GM10248 (cell line): ENCODE measurements at regions not wholly inside any gene's neighbourhood (a gene's known extent, or its start where the extent isn't known, plus 50 kb on each side); places are given as distances from the start of the nearest gene placed in this dataset.

Experiments used
- CTCF ChIA-PET: fragments of 300-600 bp; sonication (Branson Sonifier 250); formaldehyde crosslinking; extraction: SDS; loops from one replicate; lab custom pipeline; 2021; ENCODE audit warnings: antibody characterized with exemption; lab: Yijun Ruan, JAX
- POLR2A ChIA-PET: fragments of 350-650 bp; sonication (Branson Sonifier 250); formaldehyde crosslinking; extraction: SDS; loops from one replicate; lab custom pipeline; 2020; ENCODE audit warnings: antibody characterized with exemption; lab: Yijun Ruan, JAX
- DNase-seq: peaks from one replicate; pipeline ENCODE4 v3.0.0; 2012; ENCODE audit errors: extremely low spot score
- TF ChIP-seq, protein P1 (sequence below): IDR thresholded peaks from 2 replicates; pipeline ENCODE4 v1.5.1; 2012; ENCODE audit warnings: mild to moderate bottlenecking, low read depth; ENCODE audit errors: extremely low read depth, missing control alignments, control extremely low read depth

- POLR2A ChIA-PET = no interaction called here
- TF ChIP-seq, protein P1, sequence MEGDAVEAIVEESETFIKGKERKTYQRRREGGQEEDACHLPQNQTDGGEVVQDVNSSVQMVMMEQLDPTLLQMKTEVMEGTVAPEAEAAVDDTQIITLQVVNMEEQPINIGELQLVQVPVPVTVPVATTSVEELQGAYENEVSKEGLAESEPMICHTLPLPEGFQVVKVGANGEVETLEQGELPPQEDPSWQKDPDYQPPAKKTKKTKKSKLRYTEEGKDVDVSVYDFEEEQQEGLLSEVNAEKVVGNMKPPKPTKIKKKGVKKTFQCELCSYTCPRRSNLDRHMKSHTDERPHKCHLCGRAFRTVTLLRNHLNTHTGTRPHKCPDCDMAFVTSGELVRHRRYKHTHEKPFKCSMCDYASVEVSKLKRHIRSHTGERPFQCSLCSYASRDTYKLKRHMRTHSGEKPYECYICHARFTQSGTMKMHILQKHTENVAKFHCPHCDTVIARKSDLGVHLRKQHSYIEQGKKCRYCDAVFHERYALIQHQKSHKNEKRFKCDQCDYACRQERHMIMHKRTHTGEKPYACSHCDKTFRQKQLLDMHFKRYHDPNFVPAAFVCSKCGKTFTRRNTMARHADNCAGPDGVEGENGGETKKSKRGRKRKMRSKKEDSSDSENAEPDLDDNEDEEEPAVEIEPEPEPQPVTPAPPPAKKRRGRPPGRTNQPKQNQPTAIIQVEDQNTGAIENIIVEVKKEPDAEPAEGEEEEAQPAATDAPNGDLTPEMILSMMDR = no peak
- DNase-seq = no peak
- CTCF ChIA-PET = no interaction called here
Measured at GRCh38 chr4:72918362-72918761, 151.2 kb downstream of the COX18 start.

GRCh38 chr4:72911316-72911715 lies 158.2 kb downstream of the COX18 start:
- ChIA-PET POLR2A (no interaction called here), CTCF (interaction anchor here (1.6 kb wide), 1 partner anchor 10 kb away, joined by 4 read pairs; no protein-coding TSS in a partner anchor)

GRCh38 chr4:72909461-72909860 lies 160.1 kb downstream of the COX18 start:
- TF ChIP-seq, protein P1 = no peak
- no peak for DNase-seq

More at GRCh38 chr4:72911316-72911715, 158.2 kb downstream of the COX18 start:
- no peak for DNase-seq
- TF ChIP-seq, protein P1 = no peak

DNA sequence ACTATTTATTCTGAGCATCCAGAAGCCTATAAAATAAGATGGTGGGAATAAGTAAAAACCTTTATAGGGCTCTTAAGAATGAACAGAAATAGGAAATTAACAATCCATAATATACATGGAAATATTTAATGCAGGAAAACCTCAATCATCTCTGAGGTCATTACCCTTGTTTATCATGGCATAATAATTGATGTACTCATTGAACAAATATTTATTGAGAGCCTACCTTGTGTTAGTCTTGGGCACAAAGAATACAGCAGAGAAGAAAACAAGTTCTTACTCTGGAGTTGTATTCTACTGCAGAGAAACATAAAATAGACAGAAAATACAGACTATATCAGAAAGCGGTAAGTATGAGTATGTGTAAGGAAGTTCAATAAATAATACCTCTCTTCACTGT lies 167.2 kb downstream of the COX18 start:
- POLR2A ChIA-PET = no interaction called here
- CTCF ChIA-PET = interaction anchor here (1.0 kb wide), 1 partner anchor 33 kb away, joined by 3 read pairs; no protein-coding TSS in a partner anchor
- DNase-seq = no peak
- TF ChIP-seq, protein P1 = no peak

More at GRCh38 chr4:72909461-72909860, 160.1 kb downstream of the COX18 start:
- POLR2A ChIA-PET = no interaction called here
- CTCF ChIA-PET = no interaction called here

GRCh38 chr4:72901553-72901952 lies 168.0 kb downstream of the COX18 start:
- DNase-seq = no peak
- POLR2A ChIA-PET = no interaction called here
- CTCF ChIA-PET = interaction anchor here (1.4 to 1.5 kb wide), 2 partner anchors 10 kb away, joined by 4 read pairs; no protein-coding TSS in a partner anchor
- TF ChIP-seq, protein P1 = no peak

DNA sequence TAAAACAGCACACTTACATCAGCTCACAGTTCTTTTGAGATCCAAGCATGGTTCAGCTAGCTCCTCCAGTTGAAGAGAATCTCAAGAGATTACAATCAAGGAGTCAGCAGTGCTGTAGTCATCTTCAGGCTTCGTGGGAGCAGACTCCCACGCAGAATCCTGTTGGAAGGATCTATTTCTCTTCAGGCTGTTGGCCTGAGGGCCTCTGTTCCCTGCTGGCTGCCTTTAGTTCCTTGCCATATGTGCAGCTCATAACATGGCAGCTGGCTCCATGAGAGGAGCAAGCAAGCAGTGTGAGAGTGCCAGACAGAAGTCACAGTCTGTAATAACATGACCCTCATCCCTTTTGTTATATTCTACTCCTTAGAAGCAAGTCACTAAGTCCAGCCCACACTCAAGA lies 168.6 kb downstream of the COX18 start:
- no peak for DNase-seq
- CTCF ChIA-PET = interaction anchor here (1.4 to 1.5 kb wide), 2 partner anchors 9 to 10 kb away, joined by 4 read pairs; no protein-coding TSS in a partner anchor
- POLR2A ChIA-PET = no interaction called here
- TF ChIP-seq, protein P1 = no peak
